MM.1S (cell line): ENCODE measurements at regions not wholly inside any gene's neighbourhood (a gene's known extent, or its start where the extent isn't known, plus 50 kb on each side); places are given as distances from the start of the nearest gene placed in this dataset.

Source experiments
- DNase-seq: peaks from one replicate; pipeline ENCODE4 v3.0.0-alpha.2; 2015
- H2AFZ ChIP-seq: fragments of 300-600 bp; sonication (generic); 2 replicates; pipeline ENCODE4 v1.6.0; 2016; ENCODE audit warnings: antibody characterized with exemption, low read length
- H3F3A ChIP-seq: fragments of 300-600 bp; sonication (generic); 2 replicates; pipeline ENCODE4 v1.6.1; 2016; ENCODE audit warnings: mild to moderate bottlenecking, antibody characterized with exemption, low read length, moderate library complexity, mixed read lengths; ENCODE audit not compliant: insufficient read depth
- H3K27ac ChIP-seq: fragments of 300-600 bp; sonication (generic); 2 replicates; pipeline ENCODE4 v1.5.1; 2016; ENCODE audit warnings: mild to moderate bottlenecking, low read length
- H3K27me3 ChIP-seq: fragments of 300-600 bp; sonication (generic); replicated peaks from 2 replicates; pipeline ENCODE4 v1.6.0; 2016; ENCODE audit warnings: low read length; ENCODE audit not compliant: insufficient read depth
- H3K36me3 ChIP-seq: fragments of 300-600 bp; sonication (generic); replicated peaks from 2 replicates; pipeline ENCODE4 v1.6.1; 2016; ENCODE audit warnings: mild to moderate bottlenecking, low read length, mixed read lengths; ENCODE audit not compliant: insufficient read depth
- H3K4me1 ChIP-seq: fragments of 300-600 bp; sonication (generic); 2 replicates; pipeline ENCODE4 v1.6.1; 2016; ENCODE audit warnings: low read length, mixed read lengths
- H3K4me2 ChIP-seq: fragments of 300-600 bp; sonication (generic); 2 replicates; pipeline ENCODE4 v1.6.0; 2016; ENCODE audit warnings: low read depth, low read length
- H3K4me3 ChIP-seq: fragments of 300-600 bp; sonication (generic); 2 replicates; pipeline ENCODE4 v1.5.1; 2016; ENCODE audit warnings: low read length, mixed read lengths
- H3K79me2 ChIP-seq: fragments of 300-600 bp; sonication (generic); 2 replicates; pipeline ENCODE4 v1.6.1; 2016; ENCODE audit warnings: mixed run types, low read length, mixed read lengths
- H3K9ac ChIP-seq: fragments of 300-600 bp; sonication (generic); 2 replicates; pipeline ENCODE4 v1.6.1; 2016; ENCODE audit warnings: low read length, mixed read lengths
- H3K9me2 ChIP-seq: fragments of 300-600 bp; sonication (generic); replicated peaks from 2 replicates; pipeline ENCODE4 v1.6.1; 2016; ENCODE audit warnings: mild to moderate bottlenecking, low read length, mixed read lengths; ENCODE audit not compliant: insufficient read depth
- H3K9me3 ChIP-seq: fragments of 300-600 bp; sonication (generic); replicated peaks from 2 replicates; pipeline ENCODE4 v1.6.1; 2016; ENCODE audit warnings: mild to moderate bottlenecking, low read length, mixed read lengths; ENCODE audit not compliant: insufficient read depth
- H4K20me1 ChIP-seq: fragments of 300-600 bp; sonication (generic); 2 replicates; pipeline ENCODE4 v1.6.1; 2016; ENCODE audit warnings: mild to moderate bottlenecking, low read length, moderate library complexity, mixed read lengths; ENCODE audit not compliant: insufficient read depth
- CTCF ChIP-seq: fragments of 300-600 bp; sonication (generic); IDR thresholded peaks from 2 replicates; pipeline ENCODE4 v1.5.1; 2016; ENCODE audit warnings: antibody characterized with exemption, low read length, mixed read lengths
- EZH2 ChIP-seq: fragments of 300-600 bp; sonication (generic); optimal IDR thresholded peaks from 2 replicates; pipeline ENCODE3; 2017; ENCODE audit warnings: low read depth, mild to moderate bottlenecking, antibody characterized with exemption, low read length, mixed read lengths
- EZH2phosphoT487 ChIP-seq: fragments of 300-600 bp; sonication (generic); IDR thresholded peaks from 2 replicates; pipeline ENCODE4 v1.6.1; 2018; ENCODE audit warnings: antibody characterized with exemption, low read length

- no peak for TF ChIP-seq CTCF
- no peak for TF ChIP-seq EZH2
- TF ChIP-seq EZH2phosphoT487 = no peak
- Histone ChIP-seq H3K79me2 (no peaks in the 10 kb centered on the region), H3K9me2 (no peaks in the 10 kb centered on the region), H3K36me3 (no peaks in the 10 kb centered on the region), H3K4me1 (no peaks in the 10 kb centered on the region), H3F3A (no peaks in the 10 kb centered on the region), H2AFZ (no peak overlapping the region), H3K4me2 (no peak overlapping the region), H4K20me1 (no peaks in the 10 kb centered on the region), H3K9ac (no peak overlapping the region), H3K9me3 (no peaks in the 10 kb centered on the region), H3K27ac (no peak overlapping the region), H3K4me3 (no peak overlapping the region), H3K27me3 (peaks cover 79% of the 10 kb centered on the region)
- DNase-seq = no peak
Measured at GRCh38 chr11:70570693-70571395, 172.5 kb downstream of the CTTN start.

DNA sequence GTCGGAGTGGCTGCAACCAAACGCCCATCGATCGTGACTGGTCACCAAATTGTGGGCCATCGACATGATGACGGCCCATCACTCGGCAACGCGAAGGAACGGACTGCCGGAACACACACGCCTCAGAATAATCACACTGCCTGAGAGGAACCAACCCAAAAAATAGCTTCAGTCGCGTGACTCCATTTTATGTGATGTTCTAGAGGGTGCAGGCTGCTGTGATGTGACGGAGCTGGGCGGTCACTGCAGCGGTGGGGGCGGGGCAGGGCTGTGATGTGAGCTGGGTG is 174.6 kb downstream of the CTTN start:
- Histone ChIP-seq H3K9me2 (no peaks in the 10 kb centered on the region), H3K9ac (no peak overlapping the region), H3K4me3 (no peak overlapping the region), H3K79me2 (no peaks in the 10 kb centered on the region), H4K20me1 (no peaks in the 10 kb centered on the region), H3K27ac (no peak overlapping the region), H3F3A (no peaks in the 10 kb centered on the region), H3K9me3 (no peaks in the 10 kb centered on the region), H3K4me1 (no peaks in the 10 kb centered on the region), H3K36me3 (no peaks in the 10 kb centered on the region), H3K27me3 (peaks cover 76% of the 10 kb centered on the region), H2AFZ (no peak overlapping the region), H3K4me2 (no peak overlapping the region)
- TF ChIP-seq CTCF = no peak
- TF ChIP-seq EZH2 = no peak
- TF ChIP-seq EZH2phosphoT487 = no peak
- no peak for DNase-seq

DNA sequence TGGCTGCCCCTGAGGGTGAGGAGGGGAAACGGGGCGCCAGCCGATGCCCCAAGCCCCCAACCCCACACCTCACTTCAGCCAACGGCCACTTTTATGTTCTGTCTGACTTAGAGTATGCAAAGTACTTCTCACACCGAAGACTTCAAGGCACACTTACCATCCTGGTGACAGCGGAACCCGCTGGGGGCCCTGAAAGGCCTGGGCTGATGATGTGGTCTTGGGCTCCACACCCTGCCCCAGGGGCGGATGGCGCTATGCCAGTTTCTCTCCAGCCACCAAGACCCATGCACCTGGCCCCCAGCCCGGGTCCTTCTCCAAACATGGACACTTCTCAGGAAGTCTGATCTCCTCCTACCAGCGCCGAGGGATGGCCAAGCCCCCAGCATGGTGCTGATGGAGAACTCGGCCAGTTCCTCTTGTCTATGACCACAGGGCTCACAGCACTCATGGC is 175.4 kb downstream of the CTTN start:
- TF ChIP-seq CTCF (no peak), EZH2 (no peak), EZH2phosphoT487 (no peak)
- DNase-seq = no peak
- Histone ChIP-seq H3K4me1 (no peaks in the 10 kb centered on the region), H3K79me2 (no peaks in the 10 kb centered on the region), H3K4me2 (no peak overlapping the region), H3K4me3 (no peak overlapping the region), H3K9me2 (no peaks in the 10 kb centered on the region), H3K9me3 (no peaks in the 10 kb centered on the region), H4K20me1 (no peaks in the 10 kb centered on the region), H3K27ac (no peak overlapping the region), H3K9ac (no peak overlapping the region), H3K27me3 (peaks cover 76% of the 10 kb centered on the region), H3F3A (no peaks in the 10 kb centered on the region), H3K36me3 (no peaks in the 10 kb centered on the region), H2AFZ (no peak overlapping the region)
